Suprapubic skin (tissue), 4 donors: ENCODE measurements at regions not wholly inside any gene's neighbourhood (a gene's known extent, or its start where the extent isn't known, plus 50 kb on each side); places are given as distances from the start of the nearest gene placed in this dataset.

ENCODE experiments used
- DNase-seq, 2 donors: peaks; one replicate each; pipeline ENCODE4 v3.0.0-alpha.2; 2019; ENCODE audit warnings: low spot score in 2 of 2
- H3K27ac ChIP-seq: fragments of 200-600 bp; sonication (generic); one replicate; pipeline ENCODE4 v1.5.1; 2019
- H3K27me3 ChIP-seq: fragments of 200-600 bp; sonication (generic); one replicate; pipeline ENCODE4 v1.5.1; 2019
- H3K36me3 ChIP-seq: fragments of 200-600 bp; sonication (generic); one replicate; pipeline ENCODE4 v1.5.1; 2019
- H3K4me1 ChIP-seq: fragments of 200-600 bp; sonication (generic); one replicate; pipeline ENCODE4 v1.5.1; 2019
- H3K4me3 ChIP-seq: fragments of 200-600 bp; sonication (generic); one replicate; pipeline ENCODE4 v1.5.1; 2019; ENCODE audit warnings: mild to moderate bottlenecking
- H3K9me3 ChIP-seq: fragments of 200-600 bp; sonication (generic); one replicate; pipeline ENCODE4 v1.5.1; 2019
- CTCF ChIP-seq, 2 donors: fragments of 200-600 bp in 1 of 2; fragments of 450-650 bp in 1 of 2; sonication (generic) in 1 of 2; IDR thresholded peaks; one replicate each; pipeline ENCODE4 v1.5.1; 2016 to 2019; ENCODE audit warnings: antibody characterized with exemption in 2 of 2, mild to moderate bottlenecking in 1 of 2, moderate library complexity in 1 of 2
- EP300 ChIP-seq: sonication (generic); formaldehyde crosslinking; IDR thresholded peaks from one replicate; pipeline ENCODE4 v1.6.1; 2017; ENCODE audit warnings: antibody characterized with exemption
- POLR2A ChIP-seq, 2 donors: fragments of 450-650 bp; IDR thresholded peaks; one replicate each; pipeline ENCODE4 v1.6.1; 2017; ENCODE audit warnings: antibody characterized with exemption in 2 of 2, mild to moderate bottlenecking in 2 of 2, moderate library complexity in 2 of 2
- POLR2AphosphoS5 ChIP-seq, 3 donors: sonication (generic); formaldehyde crosslinking; IDR thresholded peaks; one replicate each; pipeline ENCODE4 v1.6.1; 2017; ENCODE audit warnings: antibody characterized with exemption in 3 of 3
- WGBS: methylation state at CpG from one replicate; pipeline ENCODE4 v1.1.5; 2018; 5-methylcytosine and 5-hydroxymethylcytosine counted together

- no peak overlapping the region for H3K4me3 ChIP-seq
- no peaks in the 10 kb centered on the region for H3K36me3 ChIP-seq
- H3K9me3 ChIP-seq: no peaks in the 10 kb centered on the region
- DNase-seq: no peak
- H3K27me3 ChIP-seq: no peaks in the 10 kb centered on the region
- TF ChIP-seq POLR2AphosphoS5 (IDR thresholded peaks at IDR 0.05): no peak
- no peak for TF ChIP-seq POLR2A (IDR thresholded peaks at IDR 0.05)
- no peak for TF ChIP-seq CTCF (IDR thresholded peaks at IDR 0.05)
- no peak for TF ChIP-seq EP300
- no peaks in the 10 kb centered on the region for H3K4me1 ChIP-seq
- H3K27ac ChIP-seq: no peak overlapping the region
Observed at GRCh38 chr3:65078748-65079147, 390.9 kb upstream of the ADAMTS9 start.

GRCh38 chr3:65077124-65077523, 389.3 kb upstream of the ADAMTS9 start:
- 95% methylated on average over 2 of the region's 2 CpGs for WGBS
- no peaks in the 10 kb centered on the region for H3K36me3 ChIP-seq
- H3K27ac ChIP-seq: no peak overlapping the region
- H3K9me3 ChIP-seq: no peaks in the 10 kb centered on the region
- TF ChIP-seq POLR2A (IDR thresholded peaks at IDR 0.05) (no peak), CTCF (IDR thresholded peaks at IDR 0.05) (no peak), POLR2AphosphoS5 (IDR thresholded peaks at IDR 0.05) (no peak), EP300 (no peak)
- no peak for DNase-seq
- no peaks in the 10 kb centered on the region for H3K27me3 ChIP-seq
- no peak overlapping the region for H3K4me3 ChIP-seq
- H3K4me1 ChIP-seq: no peaks in the 10 kb centered on the region

DNA sequence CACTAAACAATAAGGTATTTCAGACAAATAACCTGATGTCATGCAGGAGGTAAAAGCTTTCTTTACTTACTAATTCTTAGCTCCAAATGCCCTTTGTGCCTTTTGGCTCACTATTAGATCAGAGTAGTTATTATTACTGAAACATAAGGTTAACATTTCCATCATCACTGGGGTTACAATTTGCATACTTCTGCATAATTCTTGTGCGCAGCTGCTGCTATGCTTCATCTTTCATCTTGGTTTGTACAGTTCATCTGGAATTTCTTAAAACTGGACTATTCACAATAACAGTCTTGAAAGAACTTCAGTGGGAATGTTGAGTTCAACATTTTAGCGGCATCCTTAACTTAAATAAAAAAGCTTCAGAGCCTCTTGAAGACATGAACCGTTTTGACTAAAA, 383.2 kb upstream of the ADAMTS9 start:
- 68% methylated on average over 3 of the region's 3 CpGs for WGBS
- H3K4me3 ChIP-seq: no peak overlapping the region
- H3K27ac ChIP-seq: no peak overlapping the region
- H3K36me3 ChIP-seq: no peaks in the 10 kb centered on the region
- no peaks in the 10 kb centered on the region for H3K4me1 ChIP-seq
- H3K9me3 ChIP-seq: no peaks in the 10 kb centered on the region
- no peaks in the 10 kb centered on the region for H3K27me3 ChIP-seq
- no peak for DNase-seq
- TF ChIP-seq POLR2A (IDR thresholded peaks at IDR 0.05) (no peak), CTCF (IDR thresholded peaks at IDR 0.05) (no peak), POLR2AphosphoS5 (IDR thresholded peaks at IDR 0.05) (no peak), EP300 (no peak)

DNA sequence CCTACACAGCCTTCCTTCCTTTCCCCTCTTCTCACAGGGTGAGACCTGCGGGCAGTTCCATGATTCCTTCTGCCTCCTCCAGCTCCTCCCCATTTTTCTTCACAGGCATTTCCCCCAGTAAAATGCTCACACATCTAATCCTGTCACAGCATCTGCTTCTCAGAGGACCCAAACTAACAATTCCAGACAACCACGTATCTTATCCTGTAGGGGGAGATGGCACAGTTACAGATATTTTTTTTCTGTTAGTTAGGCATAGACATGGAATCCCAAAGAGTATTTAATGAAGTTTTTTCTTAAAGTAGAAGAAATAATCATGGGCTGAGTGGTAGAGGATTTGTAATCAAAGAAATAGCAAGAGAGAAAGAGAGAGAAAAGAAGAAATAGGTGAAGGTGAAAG, 373.1 kb upstream of the ADAMTS9 start:
- no peaks in the 10 kb centered on the region for H3K9me3 ChIP-seq
- H3K4me1 ChIP-seq: no peaks in the 10 kb centered on the region
- WGBS: 75% methylated on average over 2 of the region's 2 CpGs
- H3K27me3 ChIP-seq: no peaks in the 10 kb centered on the region
- TF ChIP-seq POLR2A (IDR thresholded peaks at IDR 0.05): no peak
- TF ChIP-seq POLR2AphosphoS5 (IDR thresholded peaks at IDR 0.05): no peak
- no peak for TF ChIP-seq CTCF (IDR thresholded peaks at IDR 0.05)
- no peak for TF ChIP-seq EP300
- H3K36me3 ChIP-seq: no peaks in the 10 kb centered on the region
- no peak overlapping the region for H3K4me3 ChIP-seq
- no peak overlapping the region for H3K27ac ChIP-seq
- DNase-seq: no peak

GRCh38 chr3:65052101-65052500, 364.3 kb upstream of the ADAMTS9 start:
- Histone ChIP-seq H3K36me3 (no peaks in the 10 kb centered on the region), H3K9me3 (no peaks in the 10 kb centered on the region), H3K27ac (no peak overlapping the region), H3K4me1 (peaks cover 4% of the 10 kb centered on the region), H3K27me3 (no peaks in the 10 kb centered on the region), H3K4me3 (no peak overlapping the region)
- TF ChIP-seq CTCF (IDR thresholded peaks at IDR 0.05): no peak
- no peak for TF ChIP-seq EP300
- no peak for TF ChIP-seq POLR2AphosphoS5 (IDR thresholded peaks at IDR 0.05)
- TF ChIP-seq POLR2A (IDR thresholded peaks at IDR 0.05): no peak
- 60% methylated on average over 1 of the region's 1 CpG for WGBS
- no peak for DNase-seq
